ENCODE measurements at regions not wholly inside any gene's neighbourhood (a gene's known extent, or its start where the extent isn't known, plus 50 kb on each side); places are given as distances from the start of the nearest gene placed in this dataset.

DNA sequence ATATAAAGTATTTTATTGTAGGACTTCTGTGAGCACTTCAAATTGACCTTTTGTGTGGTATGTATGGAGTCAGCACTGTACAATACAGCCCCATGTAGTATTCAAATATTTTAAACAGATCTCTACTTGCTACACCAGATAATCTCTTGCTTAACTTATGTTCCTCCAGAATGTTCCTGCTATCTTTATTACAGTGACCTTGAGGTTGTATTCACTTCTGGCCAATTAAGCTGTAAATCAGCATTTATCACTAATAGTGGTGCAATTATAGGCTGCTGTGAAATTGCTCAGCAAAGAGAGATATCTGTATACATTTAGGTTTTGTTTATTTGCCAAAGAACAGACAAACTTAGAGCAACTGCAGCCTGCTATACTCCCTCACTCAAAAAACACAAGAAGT lies 1218.6 kb downstream of the PCDH17 start:
- DNase-seq (no peak), ATAC-seq (no peak)
- no peaks in the 10 kb centered on the region for H3K4me1 Mint-ChIP-seq (ENCODE audit: low read depth)
- ChIA-PET POLR2A (no interaction called here), CTCF (no interaction called here)
- no peaks in the 10 kb centered on the region for H3K36me3 Mint-ChIP-seq (ENCODE audit: low read depth)
- no peak overlapping the region for H3K27ac Mint-ChIP-seq
- H3K27me3 Mint-ChIP-seq = no peaks in the 10 kb centered on the region
- TF ChIP-seq, protein P1, sequence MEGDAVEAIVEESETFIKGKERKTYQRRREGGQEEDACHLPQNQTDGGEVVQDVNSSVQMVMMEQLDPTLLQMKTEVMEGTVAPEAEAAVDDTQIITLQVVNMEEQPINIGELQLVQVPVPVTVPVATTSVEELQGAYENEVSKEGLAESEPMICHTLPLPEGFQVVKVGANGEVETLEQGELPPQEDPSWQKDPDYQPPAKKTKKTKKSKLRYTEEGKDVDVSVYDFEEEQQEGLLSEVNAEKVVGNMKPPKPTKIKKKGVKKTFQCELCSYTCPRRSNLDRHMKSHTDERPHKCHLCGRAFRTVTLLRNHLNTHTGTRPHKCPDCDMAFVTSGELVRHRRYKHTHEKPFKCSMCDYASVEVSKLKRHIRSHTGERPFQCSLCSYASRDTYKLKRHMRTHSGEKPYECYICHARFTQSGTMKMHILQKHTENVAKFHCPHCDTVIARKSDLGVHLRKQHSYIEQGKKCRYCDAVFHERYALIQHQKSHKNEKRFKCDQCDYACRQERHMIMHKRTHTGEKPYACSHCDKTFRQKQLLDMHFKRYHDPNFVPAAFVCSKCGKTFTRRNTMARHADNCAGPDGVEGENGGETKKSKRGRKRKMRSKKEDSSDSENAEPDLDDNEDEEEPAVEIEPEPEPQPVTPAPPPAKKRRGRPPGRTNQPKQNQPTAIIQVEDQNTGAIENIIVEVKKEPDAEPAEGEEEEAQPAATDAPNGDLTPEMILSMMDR (IDR thresholded peaks at IDR 0.05) = no peak
- intact Hi-C loops (cut with micrococcal nuclease) = no loop called here
- H3K4me3 Mint-ChIP-seq = no peak overlapping the region
- peaks cover 1% of the 10 kb centered on the region for H3K9me3 Mint-ChIP-seq

DNA sequence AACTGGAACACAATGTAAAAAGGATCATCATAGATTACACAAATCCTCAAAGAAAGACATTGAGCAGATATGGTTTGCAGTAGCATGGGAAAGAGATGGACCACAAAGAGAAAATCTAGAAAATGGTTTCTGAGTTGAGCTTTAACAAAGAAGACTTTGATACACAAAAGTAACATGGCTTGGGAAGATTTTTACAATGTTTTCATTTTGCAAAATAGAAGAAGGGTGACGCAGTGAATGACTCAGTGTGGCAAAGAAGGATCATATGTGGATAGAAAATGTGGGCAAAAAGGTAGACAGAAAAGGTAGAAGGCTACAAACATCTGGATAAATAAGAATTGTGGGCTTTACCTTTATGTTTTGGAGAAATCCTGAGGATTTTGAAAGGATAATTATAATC lies 1220.5 kb downstream of the PCDH17 start:
- POLR2A ChIA-PET = no interaction called here
- no peak for ATAC-seq
- no peaks in the 10 kb centered on the region for H3K27me3 Mint-ChIP-seq
- TF ChIP-seq, protein P1 (IDR thresholded peaks at IDR 0.05) = no peak
- no peak overlapping the region for H3K27ac Mint-ChIP-seq
- no peaks in the 10 kb centered on the region for H3K4me1 Mint-ChIP-seq (ENCODE audit: low read depth)
- H3K36me3 Mint-ChIP-seq (ENCODE audit: low read depth) = no peaks in the 10 kb centered on the region
- H3K9me3 Mint-ChIP-seq = no peaks in the 10 kb centered on the region
- intact Hi-C loops (cut with micrococcal nuclease) = no loop called here
- H3K4me3 Mint-ChIP-seq = no peak overlapping the region
- CTCF ChIA-PET = no interaction called here
- no peak for DNase-seq

DNA sequence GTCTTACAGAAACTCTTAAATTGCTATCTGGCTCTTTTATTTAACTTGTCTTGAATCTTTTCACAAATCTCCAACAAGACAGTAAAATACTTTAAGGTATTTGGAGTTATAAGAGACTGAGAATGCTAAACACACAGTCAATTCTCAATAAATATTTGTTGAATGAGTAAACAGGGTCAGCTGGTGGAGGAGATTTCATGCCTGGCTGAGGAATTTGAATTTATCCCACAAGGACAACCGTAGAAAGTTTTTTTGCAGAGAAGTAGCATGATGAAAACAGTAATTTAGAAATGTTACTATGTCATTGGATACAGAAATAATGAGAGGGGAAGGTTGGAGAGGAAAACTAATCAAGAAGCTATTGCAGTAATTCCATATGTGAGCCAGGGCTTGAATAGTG lies 1223.7 kb downstream of the PCDH17 start:
- ATAC-seq (no peak), DNase-seq (no peak)
- H3K27ac Mint-ChIP-seq = no peak overlapping the region
- no peaks in the 10 kb centered on the region for H3K36me3 Mint-ChIP-seq (ENCODE audit: low read depth)
- intact Hi-C loops (cut with micrococcal nuclease) = no loop called here
- CTCF ChIA-PET = no interaction called here
- TF ChIP-seq, protein P1 (IDR thresholded peaks at IDR 0.05) = no peak
- POLR2A ChIA-PET = no interaction called here
- H3K4me3 Mint-ChIP-seq = no peak overlapping the region
- H3K27me3 Mint-ChIP-seq = no peaks in the 10 kb centered on the region
- H3K9me3 Mint-ChIP-seq = no peaks in the 10 kb centered on the region
- no peaks in the 10 kb centered on the region for H3K4me1 Mint-ChIP-seq (ENCODE audit: low read depth)

DNA sequence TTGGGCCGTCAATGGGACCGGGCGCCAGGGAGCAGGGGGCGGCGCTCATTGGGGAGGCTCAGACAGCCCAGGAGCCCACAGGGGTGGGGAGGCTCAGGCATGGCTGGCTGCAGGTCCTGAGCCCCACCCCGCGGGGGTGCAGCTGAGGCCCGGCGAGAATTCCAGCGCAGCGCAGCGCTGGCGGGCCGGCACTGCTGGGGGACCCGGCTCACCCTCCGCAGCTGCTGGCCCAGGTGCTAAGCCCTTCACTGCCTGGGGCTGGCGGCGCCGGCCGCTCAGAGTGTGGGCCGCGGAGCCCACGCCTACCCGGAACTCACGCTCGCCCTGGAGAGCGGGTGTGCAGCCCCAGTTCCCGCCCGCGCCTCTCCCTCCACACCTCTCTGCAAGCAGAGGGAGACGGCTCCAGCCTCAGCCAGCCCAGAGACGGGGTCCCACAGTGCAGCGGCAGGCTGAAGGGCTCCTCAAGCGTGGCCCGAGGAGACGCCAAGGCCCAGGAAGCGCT lies 1227.4 kb downstream of the PCDH17 start:
- Mint-ChIP-seq H3K4me1 (ENCODE audit: low read depth) (no peaks in the 10 kb centered on the region), H3K36me3 (ENCODE audit: low read depth) (no peaks in the 10 kb centered on the region), H3K27ac (no peak overlapping the region), H3K9me3 (no peaks in the 10 kb centered on the region), H3K27me3 (no peaks in the 10 kb centered on the region), H3K4me3 (no peak overlapping the region)
- ATAC-seq (no peak), DNase-seq (no peak)
- intact Hi-C loops (cut with micrococcal nuclease) = no loop called here
- CTCF ChIA-PET = no interaction called here
- TF ChIP-seq, protein P1 (IDR thresholded peaks at IDR 0.05) = no peak
- POLR2A ChIA-PET = no interaction called here

DNA sequence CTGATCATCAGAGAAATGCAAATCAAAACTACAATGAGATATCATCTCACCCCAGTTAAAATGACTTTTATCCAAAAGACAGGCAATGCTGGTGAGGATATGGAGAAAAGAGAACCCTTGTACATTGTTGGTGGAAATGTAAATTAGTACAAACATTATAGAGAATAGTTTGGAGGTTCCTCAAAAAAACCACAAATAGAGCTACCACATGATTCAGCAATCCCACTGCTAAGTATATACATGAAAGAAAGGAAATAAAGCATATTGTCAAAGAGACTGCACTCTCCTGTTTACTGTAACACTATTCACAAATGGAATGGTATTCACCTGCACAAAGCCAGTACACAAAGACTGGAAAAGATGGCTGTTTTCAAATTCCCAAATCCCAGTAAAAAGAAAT lies 1233.7 kb downstream of the PCDH17 start:
- TF ChIP-seq, protein P1 (IDR thresholded peaks at IDR 0.05) = no peak
- Mint-ChIP-seq H3K36me3 (ENCODE audit: low read depth) (no peaks in the 10 kb centered on the region), H3K27ac (no peak overlapping the region), H3K4me3 (no peak overlapping the region), H3K27me3 (no peaks in the 10 kb centered on the region), H3K9me3 (peaks cover 1% of the 10 kb centered on the region), H3K4me1 (ENCODE audit: low read depth) (no peaks in the 10 kb centered on the region)
- POLR2A ChIA-PET = no interaction called here
- CTCF ChIA-PET = no interaction called here
- intact Hi-C loops (cut with micrococcal nuclease) = no loop called here
- no peak for DNase-seq
- no peak for ATAC-seq

Measured in activated CD8-positive, alpha-beta T cell treated with anti-CD3 and anti-CD28 coated beads for 36 hours (primary cell).